RWPE1 (cell line): ENCODE measurements at regions not wholly inside any gene's neighbourhood (a gene's known extent, or its start where the extent isn't known, plus 50 kb on each side); places are given as distances from the start of the nearest gene placed in this dataset.

Experiments used
- CTCF ChIA-PET: fragments of 350-600 bp; sonication (Branson Sonifier 250); formaldehyde crosslinking; extraction: SDS; loops from one replicate; lab custom pipeline; 2021; lab: Yijun Ruan, JAX
- POLR2A ChIA-PET: fragments of 400-600 bp; formaldehyde crosslinking; extraction: SDS; loops from one replicate; lab custom pipeline; 2020; ENCODE audit warnings: antibody characterized with exemption; ENCODE audit not compliant: low non-redundant PET; lab: Yijun Ruan, JAX
- DNase-seq: peaks from one replicate; pipeline ENCODE4 v3.0.0; 2012; ENCODE audit warnings: low spot score
- H3K27ac ChIP-seq: fragments of 450-650 bp; 2 replicates; pipeline ENCODE4 v1.5.1; 2017
- TF ChIP-seq, protein P1 (sequence below): fragments of 450-650 bp; conservative IDR thresholded peaks from 2 replicates; pipeline ENCODE4 v1.5.1; 2017; ENCODE audit warnings: low read depth, mild to moderate bottlenecking

DNA sequence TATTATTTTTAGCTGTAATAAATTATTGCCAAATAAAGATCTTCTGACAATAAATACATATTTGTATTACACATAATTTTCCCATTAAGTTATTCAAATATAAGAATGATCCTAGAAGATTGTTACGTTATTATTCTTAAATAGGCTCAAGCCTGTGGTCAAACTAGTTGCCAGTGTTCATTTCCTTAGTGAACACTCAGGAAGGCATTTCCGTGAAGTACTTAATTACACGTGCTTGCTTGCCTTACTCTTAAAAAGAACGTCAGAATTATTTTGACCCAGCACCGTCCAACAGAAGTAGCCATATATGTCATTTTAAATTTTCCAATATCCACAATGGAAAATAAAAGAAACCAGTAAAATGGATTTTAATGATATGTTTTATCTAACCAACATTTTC is 249.8 kb downstream of the TXNL1 start:
- CTCF ChIA-PET: no interaction called here
- POLR2A ChIA-PET: no interaction called here
- DNase-seq: no peak
- no peak overlapping the region for H3K27ac ChIP-seq
- TF ChIP-seq, protein P1, sequence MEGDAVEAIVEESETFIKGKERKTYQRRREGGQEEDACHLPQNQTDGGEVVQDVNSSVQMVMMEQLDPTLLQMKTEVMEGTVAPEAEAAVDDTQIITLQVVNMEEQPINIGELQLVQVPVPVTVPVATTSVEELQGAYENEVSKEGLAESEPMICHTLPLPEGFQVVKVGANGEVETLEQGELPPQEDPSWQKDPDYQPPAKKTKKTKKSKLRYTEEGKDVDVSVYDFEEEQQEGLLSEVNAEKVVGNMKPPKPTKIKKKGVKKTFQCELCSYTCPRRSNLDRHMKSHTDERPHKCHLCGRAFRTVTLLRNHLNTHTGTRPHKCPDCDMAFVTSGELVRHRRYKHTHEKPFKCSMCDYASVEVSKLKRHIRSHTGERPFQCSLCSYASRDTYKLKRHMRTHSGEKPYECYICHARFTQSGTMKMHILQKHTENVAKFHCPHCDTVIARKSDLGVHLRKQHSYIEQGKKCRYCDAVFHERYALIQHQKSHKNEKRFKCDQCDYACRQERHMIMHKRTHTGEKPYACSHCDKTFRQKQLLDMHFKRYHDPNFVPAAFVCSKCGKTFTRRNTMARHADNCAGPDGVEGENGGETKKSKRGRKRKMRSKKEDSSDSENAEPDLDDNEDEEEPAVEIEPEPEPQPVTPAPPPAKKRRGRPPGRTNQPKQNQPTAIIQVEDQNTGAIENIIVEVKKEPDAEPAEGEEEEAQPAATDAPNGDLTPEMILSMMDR: no peak

DNA sequence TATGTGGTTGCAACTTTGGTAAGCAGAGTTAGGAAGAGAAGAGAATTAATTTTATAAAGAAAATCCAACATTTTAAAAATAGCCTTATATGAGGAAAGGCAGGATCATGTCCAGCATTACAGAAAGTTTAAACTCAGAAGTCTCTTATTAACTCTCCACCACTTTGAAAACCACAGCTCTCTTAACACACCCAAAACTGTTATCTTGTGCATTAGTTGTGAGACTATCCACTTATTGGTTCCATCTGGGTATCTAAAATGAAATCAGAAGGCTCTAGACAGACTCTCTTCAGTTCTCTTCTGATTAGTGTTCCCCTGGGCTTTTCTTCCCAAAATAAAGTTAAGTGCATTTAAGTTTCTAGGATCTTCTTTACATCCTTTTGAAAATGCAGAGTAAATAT is 251.5 kb downstream of the TXNL1 start:
- ChIA-PET POLR2A (no interaction called here), CTCF (no interaction called here)
- no peak for DNase-seq
- no peak overlapping the region for H3K27ac ChIP-seq
- TF ChIP-seq, protein P1: no peak

DNA sequence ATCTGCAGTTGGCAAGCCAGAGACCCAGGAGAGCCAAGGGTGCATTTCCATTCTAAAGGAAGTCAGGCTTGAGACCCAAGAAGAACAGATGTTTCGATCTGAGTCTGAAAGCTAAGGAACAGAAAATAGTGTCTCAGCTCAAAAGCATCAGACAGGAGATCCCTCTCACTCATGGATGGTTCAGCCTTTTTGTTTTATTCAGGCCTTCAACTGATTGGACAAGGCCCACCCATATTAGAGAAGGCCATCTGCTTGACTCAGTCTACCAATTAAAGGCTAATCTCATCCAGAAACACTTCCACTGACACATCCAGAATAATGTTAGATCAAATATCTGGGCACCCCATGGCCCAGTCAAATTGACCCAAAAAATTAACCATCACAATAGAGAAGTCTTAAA is 255.0 kb downstream of the TXNL1 start:
- DNase-seq: no peak
- ChIA-PET POLR2A (no interaction called here), CTCF (no interaction called here)
- no peak overlapping the region for H3K27ac ChIP-seq
- TF ChIP-seq, protein P1: no peak

DNA sequence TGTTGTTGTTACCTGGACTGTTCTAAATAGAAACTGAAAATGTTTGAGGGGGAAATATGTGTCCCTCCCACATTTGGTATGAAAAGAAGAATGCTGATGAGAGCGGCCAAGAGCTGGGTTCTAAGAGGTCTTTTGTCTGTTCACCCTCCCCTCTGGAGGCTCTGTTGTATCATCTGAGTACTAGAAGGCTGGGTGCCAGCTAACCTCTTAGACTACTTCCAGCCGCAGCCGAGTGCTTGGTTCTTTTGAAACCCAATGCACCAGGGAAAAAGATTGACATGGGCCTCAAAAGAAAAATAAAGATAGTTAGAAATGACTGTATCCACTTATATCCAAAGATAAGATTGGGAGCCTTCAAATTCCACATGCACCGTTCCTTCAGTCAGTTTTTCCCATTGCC is 255.9 kb downstream of the TXNL1 start:
- CTCF ChIA-PET: no interaction called here
- TF ChIP-seq, protein P1: no peak
- POLR2A ChIA-PET: no interaction called here
- no peak for DNase-seq
- H3K27ac ChIP-seq: no peak overlapping the region

DNA sequence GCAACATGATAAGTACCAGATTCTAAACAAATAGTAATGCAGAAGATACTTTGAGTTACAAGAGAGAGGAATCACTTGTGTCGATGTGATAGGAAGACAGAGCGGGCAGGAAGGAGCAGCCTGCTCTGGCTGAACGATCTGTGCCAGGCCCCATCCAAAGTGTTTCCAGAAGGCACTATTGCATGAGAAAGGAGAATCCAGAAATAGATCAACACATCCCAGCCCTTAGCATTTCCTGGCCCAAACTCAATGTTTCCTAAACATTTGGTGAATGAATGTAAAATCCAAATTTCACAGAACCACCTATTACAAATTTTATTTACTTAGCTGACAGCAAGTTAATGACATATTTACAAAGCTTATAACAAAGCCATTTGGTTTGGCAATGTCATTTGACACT is 257.2 kb downstream of the TXNL1 start:
- ChIA-PET CTCF (no interaction called here), POLR2A (no interaction called here)
- DNase-seq: no peak
- no peak overlapping the region for H3K27ac ChIP-seq
- TF ChIP-seq, protein P1: no peak

DNA sequence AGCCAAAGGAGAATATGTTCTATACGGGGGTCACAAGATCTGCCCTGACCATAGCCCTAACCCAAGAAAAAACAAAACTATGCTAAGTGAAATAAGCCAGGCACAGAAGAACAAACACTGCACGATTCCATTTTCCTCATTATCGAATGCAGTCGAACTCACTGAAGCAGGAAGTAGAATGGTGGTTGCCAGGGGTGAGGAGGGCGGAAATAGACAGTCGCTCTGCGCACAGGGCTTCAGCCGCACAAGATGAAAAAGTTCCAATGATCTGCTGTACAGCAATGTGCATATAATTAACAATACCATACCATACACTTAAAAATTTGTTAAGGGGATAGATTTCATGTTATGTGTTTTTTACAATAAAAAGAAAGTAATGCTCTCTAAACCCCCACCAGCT is 257.7 kb downstream of the TXNL1 start:
- DNase-seq: no peak

More for the DNA sequence above, 257.7 kb downstream of the TXNL1 start:
- ChIA-PET POLR2A (no interaction called here), CTCF (no interaction called here)
- TF ChIP-seq, protein P1: no peak
- H3K27ac ChIP-seq: no peak overlapping the region
